K562 (cell line): ENCODE measurements at regions not wholly inside any gene's neighbourhood (a gene's known extent, or its start where the extent isn't known, plus 50 kb on each side); places are given as distances from the start of the nearest gene placed in this dataset.
A peak's percentile ranks its signal among the peaks of the same experiment; 100 is the strongest.

Experiments
- CCNT2 ChIP-seq: IDR thresholded peaks from 2 replicates; pipeline ENCODE4 v1.6.1; 2011; ENCODE audit warnings: borderline replicate concordance, low read depth, mild to moderate bottlenecking, moderate library complexity, mixed read lengths, low read length; ENCODE audit not compliant: insufficient read length; ENCODE audit errors: extremely low read depth
- CREM ChIP-seq: IDR thresholded peaks from 2 replicates; pipeline ENCODE4 v1.6.1; 2014; ENCODE audit warnings: antibody characterized with exemption, low read depth
- IRF1 ChIP-seq: sonication (generic); formaldehyde crosslinking; IDR thresholded peaks from 2 replicates; pipeline ENCODE4 v1.8.0; 2022; ENCODE audit warnings: missing genetic modification reagents, mild to moderate bottlenecking, borderline replicate concordance
- JUN ChIP-seq, 2 experiments: sonication (generic) in 1 of 2; formaldehyde crosslinking in 1 of 2; IDR thresholded peaks; 2 replicates each; pipeline versions ENCODE4 v1.6.1 to v1.8.0; 2012 to 2022; ENCODE audit warnings: borderline replicate concordance in 2 of 2, mild to moderate bottlenecking in 2 of 2, improper control_type of control experiment in 1 of 2, low read depth in 1 of 2, low read length in 1 of 2, missing genetic modification reagents in 1 of 2
- JUNB ChIP-seq: fragments of 450-650 bp; formaldehyde crosslinking; conservative IDR thresholded peaks from 2 replicates; pipeline ENCODE4 v1.4.0; 2020; ENCODE audit warnings: mild to moderate bottlenecking
- MCM2 ChIP-seq: fragments of 450-650 bp; IDR thresholded peaks from 2 replicates; pipeline ENCODE4 v1.6.1; 2017; ENCODE audit warnings: low read depth, mild to moderate bottlenecking
- MTA2 ChIP-seq: fragments of 450-650 bp; IDR thresholded peaks from 2 replicates; pipeline ENCODE4 v1.6.1; 2016; ENCODE audit warnings: low read depth
- NKRF ChIP-seq: fragments of 450-650 bp; IDR thresholded peaks from 2 replicates; pipeline ENCODE4 v1.6.1; 2016; ENCODE audit warnings: borderline replicate concordance
- SMAD1 ChIP-seq: fragments of 150-350 bp; IDR thresholded peaks from 2 replicates; pipeline ENCODE4 v1.6.1; 2014; ENCODE audit warnings: low read length, low read depth; ENCODE audit not compliant: partially characterized antibody
- SRSF7 ChIP-seq: fragments of 200-400 bp; formaldehyde crosslinking; optimal IDR thresholded peaks from 2 replicates; pipeline ENCODE3; 2017; ENCODE audit warnings: mild to moderate bottlenecking, low read depth, low read length
- TAF1 ChIP-seq: IDR thresholded peaks from 2 replicates; pipeline ENCODE4 v1.6.1; 2011; ENCODE audit warnings: mild to moderate bottlenecking, low read length, moderate library complexity; ENCODE audit not compliant: insufficient read depth, control insufficient read depth, severe bottlenecking; ENCODE audit errors: extremely low read depth
- ZBED1 ChIP-seq: IDR thresholded peaks from 2 replicates; pipeline ENCODE4 v1.6.1; 2014
- ZBTB1 ChIP-seq: sonication (generic); formaldehyde crosslinking; IDR thresholded peaks from 2 replicates; pipeline ENCODE4 v1.8.1; 2023; ENCODE audit warnings: missing genetic modification reagents, low read depth, mild to moderate bottlenecking, borderline replicate concordance
- ZBTB12 ChIP-seq: fragments of 250-450 bp; sonication (Bioruptor Pico); IDR thresholded peaks from 2 replicates; pipeline ENCODE4 v1.4.0; 2020
- ZNF282 ChIP-seq: sonication (generic); formaldehyde crosslinking; IDR thresholded peaks from 2 replicates; pipeline ENCODE4 v1.8.1; 2023; ENCODE audit warnings: missing genetic modification reagents
- ZNF592 ChIP-seq: fragments of 450-650 bp; IDR thresholded peaks from 2 replicates; pipeline ENCODE4 v1.6.1; 2017; ENCODE audit warnings: antibody characterized with exemption, mild to moderate bottlenecking

- TF ChIP-seq ZBTB12 (CRISPR knock-in tag), result no peak
- TF ChIP-seq IRF1 (CRISPR knock-in tag), result 0 out of 2 replicates have a peak, but pooled peaks have one; percentile 54
- no peak for TF ChIP-seq ZNF592
- no peak for TF ChIP-seq CCNT2
- no peak for TF ChIP-seq ZBTB1 (CRISPR knock-in tag)
- TF ChIP-seq JUNB (CRISPR knock-in tag), result no peak
- no peak for TF ChIP-seq ZBED1
- no peak for TF ChIP-seq SMAD1
- no peak for TF ChIP-seq NKRF
- TF ChIP-seq ZNF282 (CRISPR knock-in tag), result no peak
- TF ChIP-seq TAF1, result no peak
- TF ChIP-seq JUN (IDR thresholded peaks at IDR 0.05; ENCODE audit: borderline replicate concordance, low read depth, low read length), result no peak
- peak; percentile 52; the same call in 1 of the 2 replicates for TF ChIP-seq JUN (CRISPR knock-in tag; IDR thresholded peaks at IDR 0.05; ENCODE audit: borderline replicate concordance)
- no peak for TF ChIP-seq MCM2
- peak; percentile 15; the same call in 1 of the 2 replicates for TF ChIP-seq CREM
- no peak for TF ChIP-seq MTA2
- TF ChIP-seq SRSF7, result no peak
Measured at GRCh38 chr16:89037261-89038152, 56.1 kb upstream of the ACSF3 start (continued).
